Hematopoietic multipotent progenitor cell treated with erythropoietin and hydrocortisone succinate and interleukin-3 and kit ligand, for 4 days (in vitro differentiated cells): ENCODE measurements at regions not wholly inside any gene's neighbourhood (a gene's known extent, or its start where the extent isn't known, plus 50 kb on each side); places are given as distances from the start of the nearest gene placed in this dataset.
"Not testable (repeated sequence)": the region's sequence is repeated elsewhere in the genome, so short reads cannot be mapped to it uniquely, and the experiment has no call there.

ENCODE experiments used
- DNase-seq: peaks from one replicate; pipeline ENCODE4 v3.0.0-alpha.2; 2015

DNA sequence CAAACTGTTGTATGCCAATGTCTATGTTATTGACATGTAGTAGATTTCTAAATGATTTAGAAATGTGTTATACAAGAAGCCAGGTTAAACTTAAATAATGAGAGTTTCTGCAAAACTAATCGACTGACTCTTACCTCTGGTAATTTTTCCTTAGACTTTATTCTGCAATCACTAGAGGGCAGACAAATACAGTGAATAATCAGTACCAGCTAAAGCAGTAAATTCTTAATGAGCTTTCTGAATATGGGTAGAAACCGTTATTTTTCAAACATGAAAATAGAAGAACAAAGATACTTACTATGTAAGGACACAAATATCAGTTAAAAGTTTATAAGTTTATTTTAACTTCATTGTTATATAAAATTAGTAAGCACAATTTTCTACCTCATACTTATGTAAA lies 97.9 kb upstream of the RGS1 start:
- DNase-seq: peak; percentile 76

DNA sequence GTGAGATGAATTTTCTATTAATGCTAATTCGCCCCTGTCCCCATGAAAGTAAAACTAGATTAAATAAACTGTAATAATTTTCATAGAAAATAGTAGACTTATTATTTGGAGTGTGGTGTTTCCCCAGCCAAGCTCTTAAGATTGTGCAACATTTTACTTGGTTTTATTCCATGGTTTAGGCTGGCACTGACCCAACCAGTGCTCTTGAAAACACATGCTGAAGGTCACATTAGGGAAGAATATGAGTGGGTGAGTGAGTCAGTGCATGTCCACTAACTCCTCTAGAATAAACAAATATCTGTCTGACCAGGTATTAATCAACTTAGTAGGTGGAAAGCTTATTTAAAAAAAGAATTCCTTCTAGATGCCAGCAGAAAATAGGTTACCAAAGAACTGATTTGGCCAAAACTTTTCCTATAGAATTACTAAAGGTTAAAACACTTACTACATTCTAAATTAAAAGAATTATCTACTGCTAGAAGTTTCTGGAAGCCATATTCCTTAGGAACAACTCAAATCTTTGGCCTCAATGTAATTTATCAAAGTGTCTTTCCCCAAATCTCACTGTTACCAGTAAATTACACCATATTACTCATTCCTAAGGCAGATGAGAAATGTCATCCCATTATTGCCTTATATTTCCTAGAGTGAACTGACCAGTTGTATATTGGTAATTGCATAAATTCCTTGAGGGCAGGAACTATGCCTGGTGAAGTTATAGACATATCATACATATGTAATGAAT lies 89.7 kb upstream of the RGS1 start:
- DNase-seq: peak; percentile 10

DNA sequence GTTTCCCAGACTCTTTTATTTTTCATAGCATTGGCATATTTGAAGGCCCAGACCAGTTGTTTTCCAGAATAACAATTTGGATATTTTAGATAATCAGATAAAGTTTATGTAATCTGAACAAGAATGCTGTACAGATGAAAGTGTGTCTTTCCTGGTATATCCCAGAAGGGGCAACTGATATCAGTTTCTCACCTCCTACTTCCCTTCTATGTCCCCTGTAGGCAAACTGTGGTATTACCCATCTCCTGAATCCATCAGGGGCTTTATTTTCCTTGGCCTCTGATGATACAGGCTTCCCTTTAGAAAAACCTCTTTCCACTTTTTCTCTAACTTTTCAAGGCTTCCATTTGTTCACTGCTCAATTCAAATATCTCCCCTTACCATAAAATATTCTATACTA lies 87.5 kb upstream of the RGS1 start:
- peak; percentile 22 for DNase-seq

DNA sequence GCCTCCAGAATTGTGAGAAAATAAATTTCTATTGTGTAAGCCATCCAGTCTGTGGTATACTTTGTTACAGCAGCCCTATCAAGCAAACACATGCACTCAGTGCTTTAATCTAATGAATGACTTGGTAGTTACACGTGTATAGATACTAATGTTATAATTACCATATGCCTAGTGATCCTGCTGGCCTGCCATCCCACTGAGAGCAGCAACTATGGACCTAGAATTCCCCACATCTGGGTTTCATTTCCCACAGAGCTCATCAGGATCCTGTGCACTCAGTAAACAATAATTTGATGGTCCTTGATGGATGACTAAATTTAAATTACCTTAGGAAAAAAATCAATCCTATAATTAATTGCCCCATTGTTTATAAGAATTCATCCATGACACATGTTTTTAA lies 86.5 kb upstream of the RGS1 start:
- no peak for DNase-seq

DNA sequence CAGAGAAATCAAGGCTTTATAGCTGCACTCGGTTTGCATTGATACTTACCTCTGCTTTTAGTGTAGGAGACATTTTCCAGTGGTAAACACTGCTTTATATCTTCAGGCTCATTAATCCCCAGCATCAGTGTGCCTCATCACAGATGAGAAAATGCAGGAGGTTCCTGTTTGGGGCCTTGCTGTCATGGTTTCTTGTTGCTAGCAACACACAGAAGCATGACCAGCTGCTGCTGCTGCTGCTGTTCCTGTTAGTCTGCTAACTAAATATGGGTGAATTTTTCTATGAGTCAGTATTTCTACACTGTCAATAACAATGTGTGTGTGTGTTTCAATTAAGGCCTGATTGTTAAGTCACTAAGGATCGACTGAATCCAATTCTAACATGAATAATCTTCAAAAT lies 85.8 kb upstream of the RGS1 start:
- DNase-seq: peak; percentile 53

DNA sequence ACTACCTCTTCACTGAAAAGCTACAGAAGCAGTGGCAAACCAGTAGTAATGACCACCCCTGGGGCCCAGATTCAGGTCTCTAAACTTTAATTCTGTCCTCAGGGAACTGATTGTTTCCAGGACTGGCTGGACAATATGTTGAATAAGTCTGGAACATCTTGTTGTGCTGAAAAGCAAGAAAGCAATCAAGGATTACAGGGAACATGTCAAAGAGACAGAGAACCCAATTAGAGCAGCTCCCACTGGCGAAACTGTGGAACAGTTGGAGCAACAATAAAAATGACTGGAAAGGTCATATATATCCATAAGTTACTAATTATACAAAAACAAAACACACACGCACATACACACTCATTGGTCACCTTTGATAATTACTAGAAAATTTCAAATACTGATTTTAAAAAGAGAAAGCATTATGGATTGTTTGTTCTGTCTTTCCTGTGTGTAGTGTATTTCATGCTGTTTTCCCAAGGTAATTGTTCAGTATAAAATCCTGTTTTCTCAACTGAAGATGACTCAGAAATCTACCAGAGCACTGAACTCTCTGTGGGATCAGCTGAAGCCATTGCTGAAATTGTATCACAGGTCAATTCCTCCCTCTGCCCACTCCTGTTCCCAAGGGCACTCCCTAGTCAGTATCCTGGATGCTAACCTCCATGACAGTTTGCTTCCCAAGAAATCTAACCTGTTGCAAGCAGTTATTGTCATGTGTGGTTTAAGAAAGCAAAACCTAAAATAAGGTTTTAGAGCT lies 83.6 kb upstream of the RGS1 start:
- DNase-seq: no peak

DNA sequence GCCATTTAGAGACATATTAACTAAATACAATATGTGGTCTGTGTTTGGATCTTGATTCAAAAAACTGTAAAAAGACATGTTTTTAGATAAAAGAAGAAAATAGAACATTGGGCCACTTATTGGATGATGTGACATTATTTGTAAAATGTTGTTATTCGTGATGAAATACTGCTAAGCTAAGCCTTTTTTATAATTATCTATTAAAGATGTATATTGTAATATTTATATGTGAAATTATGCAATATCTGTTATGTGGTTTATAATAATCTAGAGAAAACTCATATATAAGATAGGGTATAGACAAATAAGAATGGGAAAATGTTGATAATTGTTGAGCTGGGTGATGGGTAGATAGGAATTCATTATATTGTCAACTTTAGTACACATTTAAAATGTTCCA lies 82.0 kb upstream of the RGS1 start:
- DNase-seq: no peak

DNA sequence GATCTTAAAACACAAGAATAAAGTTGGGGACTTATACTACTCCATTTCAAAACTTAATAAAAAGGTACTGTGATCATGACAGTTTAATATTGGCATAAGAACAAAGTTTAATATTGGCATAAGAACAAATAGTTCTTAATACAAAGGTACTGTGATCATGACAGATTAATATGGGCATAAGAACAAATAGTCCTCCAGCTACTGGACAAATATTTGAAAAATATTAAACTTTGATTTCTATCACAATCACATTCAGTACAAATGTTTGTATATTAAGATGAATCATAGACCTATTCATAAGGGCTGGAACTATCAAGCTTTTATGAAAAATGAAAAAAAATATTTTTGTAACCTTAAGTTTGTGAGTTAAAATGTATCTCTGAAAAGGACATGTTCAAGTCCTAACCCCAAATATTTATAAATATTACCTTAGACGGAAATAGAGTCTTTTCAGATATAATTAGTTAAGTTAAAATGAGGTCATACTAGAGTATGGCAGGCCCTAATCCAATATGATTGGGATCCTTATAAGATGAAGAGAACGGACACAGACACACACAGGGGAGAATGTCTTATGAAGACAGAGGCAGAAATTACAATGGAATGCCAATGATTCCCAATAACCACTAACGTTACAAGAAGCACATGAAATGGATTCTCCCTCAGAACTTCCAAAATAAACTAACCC lies 79.1 kb upstream of the RGS1 start:
- DNase-seq: no peak

DNA sequence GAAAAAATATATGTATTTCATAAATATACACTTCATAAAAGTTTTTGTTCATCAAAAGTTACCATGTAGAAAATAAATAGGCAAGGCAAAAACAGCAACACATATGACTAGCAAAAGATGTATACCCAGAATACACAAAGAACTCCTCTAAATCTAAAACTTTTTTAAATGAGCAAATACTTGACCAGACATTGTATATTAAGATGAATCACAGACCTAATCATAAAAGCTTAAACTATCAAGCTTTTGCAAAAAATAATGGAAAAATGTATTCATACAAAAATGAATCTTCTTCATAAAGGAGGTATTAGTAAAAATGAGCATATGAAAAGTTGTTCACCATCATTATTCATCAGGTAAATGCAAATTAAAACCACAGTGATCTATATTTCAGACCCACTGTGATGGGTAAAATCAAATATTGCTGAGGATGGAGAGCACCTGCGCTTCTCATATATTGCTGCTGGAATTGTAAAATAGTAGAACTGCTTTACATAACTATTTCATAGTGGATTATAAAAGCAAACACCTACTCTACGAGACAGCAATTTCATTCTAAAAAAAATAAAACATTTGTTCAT lies 78.3 kb upstream of the RGS1 start:
- no peak for DNase-seq

DNA sequence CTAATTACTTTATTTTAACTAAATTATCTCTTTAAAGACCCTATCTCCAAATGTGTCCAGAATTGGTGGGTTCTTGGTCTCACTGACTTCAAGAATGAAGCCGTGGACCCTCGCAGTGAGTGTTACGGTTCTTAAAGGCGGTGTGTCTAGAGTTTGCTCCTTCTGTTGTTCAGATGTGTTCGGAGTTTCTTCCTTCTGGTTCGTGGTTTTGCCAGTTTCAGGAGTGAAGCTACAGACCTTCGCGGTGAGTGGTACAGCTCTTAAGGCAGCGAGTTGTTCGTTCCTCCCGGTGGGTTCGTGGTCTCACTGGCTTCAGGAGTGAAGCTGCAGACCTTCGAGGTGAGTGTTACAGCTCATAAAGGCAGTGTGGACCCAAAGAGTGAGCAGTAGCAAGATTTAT lies 77.5 kb upstream of the RGS1 start:
- DNase-seq: not testable (repeated sequence)

DNA sequence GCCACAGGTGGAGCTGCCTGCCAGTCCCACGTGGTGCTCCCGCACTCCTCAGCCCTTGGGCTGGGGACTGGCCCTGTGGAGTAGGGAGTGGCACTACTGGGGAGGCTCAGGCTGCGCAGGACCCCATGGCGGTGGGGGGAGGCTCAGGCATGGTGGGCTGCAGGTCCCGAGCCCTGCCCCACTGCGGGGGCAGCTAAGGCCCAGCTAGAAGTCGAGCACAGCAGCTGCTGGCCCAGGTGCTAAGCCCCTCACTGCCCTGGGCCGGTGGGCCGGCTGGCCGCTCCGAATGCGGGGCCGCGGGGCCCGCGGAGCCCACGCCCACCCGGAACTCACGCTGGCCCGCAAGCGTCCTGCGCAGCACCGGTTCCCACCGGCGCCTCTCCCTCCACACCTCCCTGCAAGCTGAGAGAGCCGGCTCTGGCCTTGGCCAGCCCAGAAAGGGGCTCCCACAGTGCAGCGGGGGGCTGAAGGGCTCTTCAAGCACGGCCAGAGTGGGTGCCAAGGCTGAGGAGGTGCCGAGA lies 76.5 kb upstream of the RGS1 start:
- DNase-seq: not testable (repeated sequence)

DNA sequence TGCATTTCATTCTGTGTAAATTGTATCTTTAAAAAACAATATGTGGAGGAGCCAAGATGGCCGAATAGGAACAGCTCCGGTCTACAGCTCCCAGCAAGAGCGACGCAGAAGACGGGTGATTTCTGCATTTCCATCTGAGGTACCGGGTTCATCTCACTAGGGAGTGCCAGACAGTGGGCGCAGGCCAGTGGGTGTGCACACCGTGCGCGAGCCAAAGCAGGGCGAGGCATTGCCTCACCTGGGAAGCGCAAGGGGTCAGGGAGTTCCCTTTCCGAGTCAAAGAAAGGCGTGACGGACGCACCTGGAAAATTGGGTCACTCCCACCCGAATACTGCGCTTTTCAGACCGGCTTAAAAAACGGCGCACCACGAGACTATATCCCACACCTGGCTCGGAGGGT lies 75.0 kb upstream of the RGS1 start:
- DNase-seq: not testable (repeated sequence)

DNA sequence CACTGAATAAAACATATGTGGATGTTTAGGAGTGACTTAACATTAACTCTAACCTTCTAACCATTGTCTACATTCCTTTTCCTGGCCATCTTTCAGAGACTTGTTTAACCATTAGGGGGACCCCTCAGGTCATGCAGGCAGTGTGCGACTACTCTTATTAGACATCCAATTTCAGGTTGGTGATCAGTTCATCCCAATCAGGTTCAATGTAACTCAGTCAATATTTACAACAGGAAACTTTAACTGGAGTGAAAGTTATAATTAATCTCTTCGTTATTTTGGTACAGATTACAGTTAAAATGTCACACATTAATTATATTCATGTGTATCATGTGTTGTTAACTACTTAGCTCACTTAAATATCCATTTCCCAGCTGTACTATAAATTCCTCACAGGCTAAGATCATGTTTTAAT lies 68.8 kb upstream of the RGS1 start:
- peak; percentile 74 for DNase-seq

DNA sequence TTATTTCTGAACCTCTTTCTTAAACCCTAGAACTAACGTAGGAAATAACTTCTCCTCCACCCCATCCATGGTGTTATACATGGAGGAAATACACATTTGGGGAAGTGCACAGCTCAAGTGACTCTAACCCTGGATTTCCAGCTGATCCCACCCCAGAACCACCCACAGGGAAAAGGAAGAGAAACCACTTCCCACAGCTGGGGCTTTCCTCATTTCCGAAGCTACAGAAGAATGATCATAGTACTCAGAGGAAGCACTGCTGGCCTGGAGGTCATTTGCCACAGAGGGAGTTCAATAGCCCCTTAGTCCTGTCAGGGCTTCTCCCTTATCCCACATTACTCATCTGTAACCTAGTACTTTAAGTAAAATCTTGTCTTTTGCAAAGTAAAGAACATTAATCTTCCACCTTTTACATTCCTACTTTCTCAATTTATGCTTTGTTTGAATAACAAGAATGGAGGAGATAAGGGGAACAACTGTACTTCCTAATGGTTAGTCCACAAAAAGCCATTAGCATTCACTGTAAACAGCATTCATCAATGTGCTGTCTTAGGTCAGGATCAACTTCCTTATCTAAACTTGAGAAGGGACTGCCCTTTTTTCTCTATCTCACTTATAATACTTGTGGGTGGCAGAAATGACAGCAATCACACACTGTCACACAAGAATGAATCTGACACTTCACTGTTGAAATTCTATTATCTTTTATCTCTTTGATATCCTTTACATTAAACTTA lies 63.0 kb upstream of the RGS1 start:
- peak; percentile 19 for DNase-seq

DNA sequence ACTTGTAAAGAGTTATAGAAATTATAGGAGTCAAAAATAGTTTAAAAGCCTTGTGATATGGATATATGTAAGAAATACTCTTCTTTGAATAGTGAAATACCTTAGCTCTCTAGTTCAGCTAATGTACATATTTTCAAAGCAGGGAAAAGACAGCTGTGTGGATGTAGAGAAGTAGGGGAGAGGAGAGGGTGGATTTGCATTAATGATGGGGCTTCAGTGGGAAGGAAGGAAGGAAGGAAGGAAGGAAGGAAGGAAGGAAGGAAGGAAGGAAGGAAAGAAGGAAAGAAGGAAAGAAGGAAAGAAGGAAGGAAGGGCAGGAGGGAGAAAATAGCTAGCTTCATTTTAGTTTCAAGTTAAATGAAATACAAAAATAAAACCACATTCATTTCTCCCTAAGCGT lies 62.4 kb upstream of the RGS1 start:
- no peak for DNase-seq

DNA sequence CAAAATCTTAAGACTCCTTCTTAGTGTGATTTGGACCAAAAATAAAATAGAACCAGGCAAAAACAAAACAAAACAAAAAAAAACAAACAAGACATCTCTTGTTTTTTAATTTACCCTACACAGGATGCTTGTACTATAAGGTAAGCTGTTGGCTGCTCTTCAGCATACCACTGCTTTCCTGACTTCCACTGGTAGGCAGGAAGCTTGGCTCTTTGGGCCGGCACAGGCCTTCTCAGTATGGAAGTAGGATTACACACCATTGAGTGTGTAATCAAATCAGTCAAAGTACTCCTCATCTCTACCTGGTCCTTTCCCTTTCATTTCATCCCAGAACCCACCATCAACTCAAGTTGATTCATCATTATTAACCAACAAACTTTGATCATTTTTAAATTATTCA lies 61.9 kb upstream of the RGS1 start:
- no peak for DNase-seq

DNA sequence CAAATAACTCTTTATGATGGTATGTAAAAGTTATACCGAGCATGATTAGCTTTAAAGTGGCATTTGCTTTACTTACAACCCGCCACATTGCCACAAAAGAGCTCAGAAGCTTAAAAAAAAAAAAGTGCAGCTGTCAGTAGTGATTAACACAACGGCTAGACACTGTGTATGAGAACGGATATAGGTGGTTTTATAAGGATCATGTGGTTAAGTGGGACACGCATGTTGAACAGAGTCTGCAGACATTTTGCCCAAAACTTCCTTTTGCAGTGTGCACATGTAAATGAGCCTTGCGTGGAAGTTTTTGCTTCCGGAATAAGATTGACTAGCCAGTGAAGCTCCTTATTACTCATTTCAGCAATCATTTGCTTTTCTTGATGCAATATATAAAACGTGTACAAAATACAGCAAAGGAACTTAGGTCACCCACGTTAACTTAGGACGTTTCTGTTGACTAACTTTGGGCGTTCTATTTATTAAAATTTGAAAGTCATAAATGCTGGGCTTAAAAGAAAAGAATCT lies 58.7 kb upstream of the RGS1 start:
- peak; percentile 96 for DNase-seq

DNA sequence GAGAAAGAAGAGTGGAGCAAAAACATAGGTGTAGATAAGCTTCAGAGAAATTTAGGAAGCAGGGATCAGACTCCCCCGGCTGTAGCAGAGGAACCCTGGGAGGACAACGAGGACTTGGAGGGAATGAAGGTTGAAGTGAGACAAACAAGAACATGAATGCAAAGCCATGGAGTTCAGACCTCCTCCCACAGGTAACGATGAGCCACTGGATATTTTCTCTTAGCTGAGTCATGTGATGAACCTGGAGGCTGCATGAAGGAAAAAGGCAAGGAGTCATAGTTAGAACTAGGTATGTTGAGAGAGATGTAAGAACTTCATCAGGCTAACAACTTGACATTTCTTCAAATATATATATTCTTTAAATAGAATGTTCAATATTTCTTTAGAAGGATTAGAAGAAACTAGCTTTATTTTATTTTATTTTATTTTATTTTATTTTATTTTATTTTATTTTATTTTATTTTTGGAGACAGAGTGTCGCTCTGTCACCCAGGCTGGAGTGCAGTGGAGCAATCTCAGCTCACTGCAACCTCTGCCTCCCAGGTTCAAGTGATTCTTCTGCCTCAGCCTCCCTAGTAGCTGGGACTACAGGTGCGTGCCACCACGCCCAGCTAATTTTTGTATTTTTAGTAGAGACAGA lies 57.7 kb upstream of the RGS1 start:
- not testable (repeated sequence) for DNase-seq

DNA sequence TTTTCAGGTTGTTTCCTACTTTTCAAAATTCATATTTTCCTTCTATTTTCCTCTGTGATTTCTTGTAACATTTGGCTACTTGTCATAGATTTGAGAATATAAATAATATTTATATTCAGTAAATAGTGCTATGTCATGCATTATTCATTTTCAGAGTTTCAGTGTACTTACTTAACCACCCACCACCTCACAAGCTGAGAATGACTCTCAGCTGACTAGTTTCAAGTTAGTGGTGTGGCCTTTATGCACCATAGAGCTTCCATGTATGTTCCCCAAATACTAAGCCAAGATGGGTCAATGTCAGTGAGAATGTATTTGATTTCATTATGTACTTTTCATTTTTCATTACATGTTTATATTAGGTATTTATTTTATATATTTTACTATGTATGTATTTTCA lies 56.9 kb upstream of the RGS1 start:
- no peak for DNase-seq

DNA sequence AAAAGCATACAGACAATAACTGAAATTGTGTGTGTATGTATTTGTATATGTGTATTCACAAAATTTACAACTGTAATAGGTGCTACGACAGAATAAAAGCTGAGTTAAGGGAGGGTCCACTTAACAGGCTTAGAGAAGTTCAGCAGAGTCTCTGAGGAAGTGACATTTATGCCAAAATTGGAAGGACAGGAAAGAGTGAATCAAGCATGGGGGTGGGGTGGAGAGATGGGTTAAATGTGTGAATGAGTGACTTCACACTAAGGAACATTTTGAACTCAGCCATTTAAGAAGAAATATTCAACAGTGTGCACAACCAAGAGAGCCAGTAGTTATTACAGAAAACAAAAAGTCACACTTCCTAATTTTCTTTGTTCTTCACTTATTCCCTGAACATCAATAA lies 53.8 kb upstream of the RGS1 start:
- peak; percentile 58 for DNase-seq

DNA sequence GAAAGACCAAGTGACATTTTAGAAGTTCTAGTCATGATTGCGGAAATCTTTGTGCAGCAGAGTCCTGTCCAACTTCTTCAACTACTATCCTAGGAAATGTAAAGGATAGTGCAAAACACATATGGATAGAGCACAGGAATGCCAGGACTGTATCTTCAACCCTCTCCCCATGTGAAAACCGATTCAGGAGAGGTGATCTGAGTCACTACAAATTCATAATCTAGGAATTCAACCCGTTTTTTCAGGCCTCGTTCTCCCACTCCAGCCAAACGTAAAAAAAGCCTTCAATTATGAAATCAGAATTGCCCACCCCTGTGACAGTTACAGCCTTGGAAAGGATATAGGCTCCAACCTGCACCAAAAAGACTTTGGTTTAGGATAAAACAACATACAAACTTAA lies 52.9 kb upstream of the RGS1 start:
- no peak for DNase-seq

DNA sequence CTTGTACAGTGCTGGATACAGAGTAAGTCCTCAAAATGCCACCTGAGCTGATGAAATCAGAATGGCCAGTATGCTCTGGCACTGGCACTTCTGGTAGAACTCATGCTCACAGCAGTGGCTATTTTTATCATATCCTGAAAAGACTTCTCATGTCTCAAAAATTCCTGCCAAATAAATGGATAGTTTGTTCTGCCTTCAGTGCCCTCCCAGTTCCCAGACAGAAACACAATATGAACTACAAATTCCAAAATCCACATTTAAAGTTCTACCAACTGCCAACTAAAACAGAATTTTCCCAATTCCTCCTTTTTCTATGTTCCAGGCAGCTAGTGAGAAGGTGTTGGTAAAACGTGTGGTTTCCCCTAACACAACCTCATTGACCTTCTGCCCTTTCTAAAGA lies 51.4 kb upstream of the RGS1 start:
- no peak for DNase-seq
